GM06990 (cell line): ENCODE measurements at regions not wholly inside any gene's neighbourhood (a gene's known extent, or its start where the extent isn't known, plus 50 kb on each side); places are given as distances from the start of the nearest gene placed in this dataset.

Experiments
- DNase-seq: peaks from one replicate; pipeline ENCODE4 v3.0.0-alpha.2; 2011; ENCODE audit not compliant: insufficient read length; ENCODE audit errors: extremely low read depth
- H3K27me3 ChIP-seq: replicated peaks from 2 replicates; pipeline ENCODE4 v1.6.0; 2011; ENCODE audit warnings: low read length; ENCODE audit not compliant: control insufficient read depth, insufficient read depth
- H3K36me3 ChIP-seq: 2 replicates; pipeline ENCODE4 v1.5.1; 2011; ENCODE audit warnings: low read length; ENCODE audit not compliant: control insufficient read depth, insufficient read depth
- H3K4me3 ChIP-seq: replicated peaks from 2 replicates; pipeline ENCODE4 v1.5.1; 2011; ENCODE audit warnings: low read depth, mild to moderate bottlenecking, control low read depth, low read length
- CTCF ChIP-seq: IDR thresholded peaks from 2 replicates; pipeline ENCODE4 v1.5.1; 2011; ENCODE audit warnings: low read length, control low read depth, mild to moderate bottlenecking, inconsistent platforms; ENCODE audit not compliant: insufficient read depth, poor library complexity, severe bottlenecking

GRCh38 chr4:12894062-12894461 lies 590.1 kb downstream of the RAB28 start:
- no peak for DNase-seq
- Histone ChIP-seq H3K27me3 (no peaks in the 10 kb centered on the region), H3K4me3 (no peak overlapping the region), H3K36me3 (no peaks in the 10 kb centered on the region)
- no peak for TF ChIP-seq CTCF

- Histone ChIP-seq H3K27me3 (no peaks in the 10 kb centered on the region), H3K36me3 (no peaks in the 10 kb centered on the region), H3K4me3 (no peak overlapping the region)
- TF ChIP-seq CTCF = no peak
- DNase-seq = no peak
Measured at GRCh38 chr4:12889054-12889453, 595.1 kb downstream of the RAB28 start.

- no peak for DNase-seq
- Histone ChIP-seq H3K27me3 (no peaks in the 10 kb centered on the region), H3K4me3 (no peak overlapping the region), H3K36me3 (no peaks in the 10 kb centered on the region)
- no peak for TF ChIP-seq CTCF
Measured at GRCh38 chr4:12884846-12885796, 599.0 kb downstream of the RAB28 start.

- no peak for TF ChIP-seq CTCF
- Histone ChIP-seq H3K4me3 (no peak overlapping the region), H3K36me3 (no peaks in the 10 kb centered on the region), H3K27me3 (no peaks in the 10 kb centered on the region)
- DNase-seq = no peak
Measured at GRCh38 chr4:12881945-12882584, 602.1 kb downstream of the RAB28 start.

- Histone ChIP-seq H3K27me3 (no peaks in the 10 kb centered on the region), H3K36me3 (no peaks in the 10 kb centered on the region), H3K4me3 (no peak overlapping the region)
- TF ChIP-seq CTCF = no peak
- no peak for DNase-seq
Measured at GRCh38 chr4:12880844-12881243, 603.3 kb downstream of the RAB28 start.
